ENCODE measurements at regions not wholly inside any gene's neighbourhood (a gene's known extent, or its start where the extent isn't known, plus 50 kb on each side); places are given as distances from the start of the nearest gene placed in this dataset.

DNA sequence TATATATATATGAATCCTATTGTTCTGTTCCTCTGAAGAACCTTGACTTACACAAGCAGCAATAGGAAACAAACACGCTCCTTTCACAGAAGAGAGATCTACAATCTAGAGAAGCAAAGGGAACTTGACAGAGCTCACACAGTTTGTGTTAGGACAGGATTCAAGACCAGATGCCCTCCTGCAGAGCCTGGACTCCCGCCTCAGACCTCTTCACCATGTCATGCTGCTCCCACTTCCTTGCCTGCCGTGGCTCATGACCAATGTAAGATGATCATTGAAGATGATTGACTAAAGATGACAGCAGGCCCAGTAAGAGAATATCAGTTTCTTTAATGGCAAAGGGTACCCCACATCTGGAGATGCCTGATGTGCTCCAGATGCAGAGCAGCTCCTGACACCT, 111.2 kb upstream of the AGAP1 start:
- TF ChIP-seq, protein P1, sequence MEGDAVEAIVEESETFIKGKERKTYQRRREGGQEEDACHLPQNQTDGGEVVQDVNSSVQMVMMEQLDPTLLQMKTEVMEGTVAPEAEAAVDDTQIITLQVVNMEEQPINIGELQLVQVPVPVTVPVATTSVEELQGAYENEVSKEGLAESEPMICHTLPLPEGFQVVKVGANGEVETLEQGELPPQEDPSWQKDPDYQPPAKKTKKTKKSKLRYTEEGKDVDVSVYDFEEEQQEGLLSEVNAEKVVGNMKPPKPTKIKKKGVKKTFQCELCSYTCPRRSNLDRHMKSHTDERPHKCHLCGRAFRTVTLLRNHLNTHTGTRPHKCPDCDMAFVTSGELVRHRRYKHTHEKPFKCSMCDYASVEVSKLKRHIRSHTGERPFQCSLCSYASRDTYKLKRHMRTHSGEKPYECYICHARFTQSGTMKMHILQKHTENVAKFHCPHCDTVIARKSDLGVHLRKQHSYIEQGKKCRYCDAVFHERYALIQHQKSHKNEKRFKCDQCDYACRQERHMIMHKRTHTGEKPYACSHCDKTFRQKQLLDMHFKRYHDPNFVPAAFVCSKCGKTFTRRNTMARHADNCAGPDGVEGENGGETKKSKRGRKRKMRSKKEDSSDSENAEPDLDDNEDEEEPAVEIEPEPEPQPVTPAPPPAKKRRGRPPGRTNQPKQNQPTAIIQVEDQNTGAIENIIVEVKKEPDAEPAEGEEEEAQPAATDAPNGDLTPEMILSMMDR (IDR thresholded peaks at IDR 0.05; ENCODE audit: insufficient read depth, low read length), result no peak
- no peak for TF ChIP-seq REST (IDR thresholded peaks at IDR 0.05; ENCODE audit: insufficient replicate concordance, low read depth)
- no peak for TF ChIP-seq POLR2AphosphoS5 (IDR thresholded peaks at IDR 0.05; ENCODE audit: low read depth)
- no peak for TF ChIP-seq GABPA (IDR thresholded peaks at IDR 0.05; ENCODE audit: low read depth)
